OCI-LY3 (cell line): ENCODE measurements at regions not wholly inside any gene's neighbourhood (a gene's known extent, or its start where the extent isn't known, plus 50 kb on each side); places are given as distances from the start of the nearest gene placed in this dataset.

ENCODE experiments used
- CTCF ChIP-seq: fragments of 200-600, 300-600 bp; sonication (generic); IDR thresholded peaks from 2 replicates; pipeline ENCODE4 v1.5.1; 2014; ENCODE audit warnings: antibody characterized with exemption, low read length, low read depth
- EZH2phosphoT487 ChIP-seq: fragments of 200-600 bp; shearing (Covaris generic); IDR thresholded peaks from 2 replicates; pipeline ENCODE4 v1.6.1; 2018; ENCODE audit warnings: antibody characterized with exemption, mixed run types, low read depth

DNA sequence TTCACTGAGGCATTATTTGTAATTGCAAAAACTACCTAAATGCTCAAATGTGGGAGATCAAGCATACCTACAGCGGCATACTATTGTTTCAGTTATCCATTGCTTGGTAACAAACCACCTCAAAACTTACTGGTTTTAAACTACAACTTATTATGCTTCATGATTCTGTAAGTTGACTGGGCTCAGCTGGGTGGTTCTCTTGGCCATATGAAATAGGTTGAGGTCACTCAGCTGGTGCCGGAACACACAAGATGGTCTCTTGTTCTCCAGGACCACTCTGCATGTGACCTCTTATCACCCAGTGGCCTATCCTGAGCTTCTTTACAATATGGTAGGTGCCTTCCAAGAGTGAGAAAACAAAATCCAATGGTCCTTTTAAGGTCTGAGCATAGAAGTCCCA is 195.4 kb upstream of the FGGY start:
- TF ChIP-seq CTCF, result no peak
- TF ChIP-seq EZH2phosphoT487, result no peak
